ENCODE measurements at regions not wholly inside any gene's neighbourhood (a gene's known extent, or its start where the extent isn't known, plus 50 kb on each side); places are given as distances from the start of the nearest gene placed in this dataset.

DNA sequence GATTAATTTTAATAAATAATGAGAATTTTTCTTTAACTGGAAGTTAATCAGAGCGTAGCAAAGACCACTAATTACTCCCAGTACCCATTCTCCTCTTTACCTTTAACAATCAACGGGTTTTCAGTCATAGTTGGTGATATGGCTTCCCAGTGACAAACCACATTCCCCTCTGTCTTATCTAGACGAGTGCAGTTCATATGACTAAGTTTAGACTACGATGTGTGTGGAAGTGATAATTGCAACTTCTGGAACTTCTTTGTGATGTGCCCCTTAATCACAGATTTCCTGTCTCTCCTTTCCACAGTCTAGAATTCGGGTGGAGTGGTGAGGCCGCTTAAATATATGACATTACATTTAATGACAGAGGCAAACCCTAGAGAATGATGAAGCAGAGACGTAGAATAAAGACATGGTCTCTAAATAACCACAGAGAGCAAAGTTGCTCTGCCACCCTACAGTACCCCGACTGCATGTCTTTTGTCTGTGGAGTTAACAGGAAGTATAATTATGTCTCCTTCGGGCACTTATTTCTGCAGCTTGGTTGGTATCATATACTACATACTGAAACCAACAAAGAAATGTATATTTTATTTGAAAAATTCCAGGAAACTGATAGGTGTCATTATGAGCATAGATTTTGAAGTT, 693.3 kb upstream of the CDH7 start (continued):
- TF ChIP-seq, protein P1, sequence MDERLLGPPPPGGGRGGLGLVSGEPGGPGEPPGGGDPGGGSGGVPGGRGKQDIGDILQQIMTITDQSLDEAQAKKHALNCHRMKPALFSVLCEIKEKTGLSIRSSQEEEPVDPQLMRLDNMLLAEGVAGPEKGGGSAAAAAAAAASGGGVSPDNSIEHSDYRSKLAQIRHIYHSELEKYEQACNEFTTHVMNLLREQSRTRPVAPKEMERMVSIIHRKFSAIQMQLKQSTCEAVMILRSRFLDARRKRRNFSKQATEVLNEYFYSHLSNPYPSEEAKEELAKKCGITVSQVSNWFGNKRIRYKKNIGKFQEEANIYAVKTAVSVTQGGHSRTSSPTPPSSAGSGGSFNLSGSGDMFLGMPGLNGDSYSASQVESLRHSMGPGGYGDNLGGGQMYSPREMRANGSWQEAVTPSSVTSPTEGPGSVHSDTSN (CRISPR knock-in tag; IDR thresholded peaks at IDR 0.05; ENCODE audit: low read depth), result no peak
- TF ChIP-seq, protein P1 (tag; conservative IDR thresholded peaks at IDR 0.05; ENCODE audit: low read depth), result no peak
- no peak for TF ChIP-seq MCM3 (IDR thresholded peaks at IDR 0.05)

DNA sequence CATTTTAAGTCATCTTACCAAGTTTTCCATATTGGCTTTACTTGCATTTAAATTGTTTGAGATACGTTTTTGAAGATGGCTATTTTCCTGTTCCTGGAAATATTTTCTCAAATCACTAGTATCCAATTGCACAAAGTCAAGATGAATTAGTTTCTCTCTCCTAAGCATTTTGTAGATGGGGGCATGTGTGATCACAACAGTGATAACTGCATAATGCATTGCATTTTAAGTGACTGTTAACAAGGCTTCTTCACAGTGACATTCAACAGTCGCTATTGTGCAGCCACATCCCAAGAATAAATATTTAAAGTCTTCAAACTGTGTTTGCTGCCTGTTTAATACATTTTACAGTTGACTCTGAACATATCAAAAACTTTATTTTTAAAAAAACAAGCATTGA, 694.2 kb upstream of the CDH7 start:
- ATAC-seq, result no peak
- no TSS peak for BruUV-seq (replicated peaks)
- H3K9me3 ChIP-seq (replicated peaks; ENCODE audit: control insufficient read depth, insufficient read depth, low read depth, low read length), result no peaks in the 10 kb centered on the region
- no peaks in the 10 kb centered on the region for H3K36me3 ChIP-seq (ENCODE audit: control insufficient read depth, insufficient read depth, low read length)
- CTCF ChIA-PET (ENCODE audit: low intra/inter-chr PET ratio), result no interaction called here
- H3K79me2 ChIP-seq (ENCODE audit: control insufficient read depth, insufficient read depth, low read length), result no peaks in the 10 kb centered on the region
- POLR2A ChIA-PET, result no interaction called here
- WGBS (ENCODE audit: insufficient coverage, low coverage, missing lambda C conversion rate), result 0% methylated on average over 2 of the region's 2 CpGs
- H3K9me1 ChIP-seq (ENCODE audit: control insufficient read depth, insufficient read depth, low read length), result no peaks in the 10 kb centered on the region
- in situ Hi-C loops (cut with MboI), result no loop called here
- no peak overlapping the region for H3K4me2 ChIP-seq (ENCODE audit: insufficient read depth, low read length)
- no peak overlapping the region for H3K27ac ChIP-seq (ENCODE audit: extremely low read depth, low read depth, low read length)
- H3K27me3 ChIP-seq (ENCODE audit: control insufficient read depth in 2 of 2, insufficient read depth in 2 of 2, low read length in 2 of 2), result no peaks in the 10 kb centered on the region
- no peak overlapping the region for H2AFZ ChIP-seq (ENCODE audit: low read depth, low read length)
- DNase-seq (ENCODE audit: extremely low read depth in 1 of 4, low spot score in 3 of 4), result no peak
- no peaks in the 10 kb centered on the region for H3K4me1 ChIP-seq (replicated peaks in 1 of 2; ENCODE audit: control insufficient read depth in 2 of 2, insufficient read depth in 2 of 2, low read length in 2 of 2)
- no peak for TF ChIP-seq BDP1 (IDR thresholded peaks at IDR 0.05; ENCODE audit: insufficient read depth, insufficient read length)
- TF ChIP-seq PHF8 (IDR thresholded peaks at IDR 0.05; ENCODE audit: borderline replicate concordance, low read length), result no peak
- TF ChIP-seq SMAD3 (CRISPR knock-in tag; conservative IDR thresholded peaks at IDR 0.05), result no peak
- TF ChIP-seq FUS (optimal IDR thresholded peaks at IDR 0.05; ENCODE audit: low read depth, low read length), result no peak
- TF ChIP-seq, protein P2, sequence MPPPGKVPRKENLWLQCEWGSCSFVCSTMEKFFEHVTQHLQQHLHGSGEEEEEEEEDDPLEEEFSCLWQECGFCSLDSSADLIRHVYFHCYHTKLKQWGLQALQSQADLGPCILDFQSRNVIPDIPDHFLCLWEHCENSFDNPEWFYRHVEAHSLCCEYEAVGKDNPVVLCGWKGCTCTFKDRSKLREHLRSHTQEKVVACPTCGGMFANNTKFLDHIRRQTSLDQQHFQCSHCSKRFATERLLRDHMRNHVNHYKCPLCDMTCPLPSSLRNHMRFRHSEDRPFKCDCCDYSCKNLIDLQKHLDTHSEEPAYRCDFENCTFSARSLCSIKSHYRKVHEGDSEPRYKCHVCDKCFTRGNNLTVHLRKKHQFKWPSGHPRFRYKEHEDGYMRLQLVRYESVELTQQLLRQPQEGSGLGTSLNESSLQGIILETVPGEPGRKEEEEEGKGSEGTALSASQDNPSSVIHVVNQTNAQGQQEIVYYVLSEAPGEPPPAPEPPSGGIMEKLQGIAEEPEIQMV (tag; conservative IDR thresholded peaks at IDR 0.05; ENCODE audit: low read depth), result no peak
- TF ChIP-seq, protein P3, sequence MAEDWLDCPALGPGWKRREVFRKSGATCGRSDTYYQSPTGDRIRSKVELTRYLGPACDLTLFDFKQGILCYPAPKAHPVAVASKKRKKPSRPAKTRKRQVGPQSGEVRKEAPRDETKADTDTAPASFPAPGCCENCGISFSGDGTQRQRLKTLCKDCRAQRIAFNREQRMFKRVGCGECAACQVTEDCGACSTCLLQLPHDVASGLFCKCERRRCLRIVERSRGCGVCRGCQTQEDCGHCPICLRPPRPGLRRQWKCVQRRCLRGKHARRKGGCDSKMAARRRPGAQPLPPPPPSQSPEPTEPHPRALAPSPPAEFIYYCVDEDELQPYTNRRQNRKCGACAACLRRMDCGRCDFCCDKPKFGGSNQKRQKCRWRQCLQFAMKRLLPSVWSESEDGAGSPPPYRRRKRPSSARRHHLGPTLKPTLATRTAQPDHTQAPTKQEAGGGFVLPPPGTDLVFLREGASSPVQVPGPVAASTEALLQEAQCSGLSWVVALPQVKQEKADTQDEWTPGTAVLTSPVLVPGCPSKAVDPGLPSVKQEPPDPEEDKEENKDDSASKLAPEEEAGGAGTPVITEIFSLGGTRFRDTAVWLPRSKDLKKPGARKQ (CRISPR knock-in tag; IDR thresholded peaks at IDR 0.05), result no peak
- TF ChIP-seq, protein P1 (CRISPR knock-in tag; IDR thresholded peaks at IDR 0.05; ENCODE audit: low read depth), result no peak
- TF ChIP-seq, protein P1 (tag; conservative IDR thresholded peaks at IDR 0.05; ENCODE audit: low read depth), result no peak
- no peak for TF ChIP-seq MEIS2 (IDR thresholded peaks at IDR 0.05; ENCODE audit: partially characterized antibody)
- FAIRE-seq, result no peak
- H3K4me3 ChIP-seq, result no peak overlapping the region
- H3K9ac ChIP-seq (ENCODE audit: insufficient read depth in 1 of 2, low read depth in 2 of 2, low read length in 2 of 2), result no peak overlapping the region
- H4K20me1 ChIP-seq (replicated peaks; ENCODE audit: control insufficient read depth, insufficient read depth, low read length), result no peaks in the 10 kb centered on the region
- intact Hi-C loops (cut with micrococcal nuclease), result no loop called here

Measured in K562 (cell line).